ENCODE measurements at regions not wholly inside any gene's neighbourhood (a gene's known extent, or its start where the extent isn't known, plus 50 kb on each side); places are given as distances from the start of the nearest gene placed in this dataset.

GRCh38 chr5:58215364-58215763, 244.5 kb downstream of the PLK2 start:
- ChIA-PET POLR2A (no interaction called here), CTCF (no interaction called here)
- H3K4me3 ChIP-seq (ENCODE audit: low read depth, low read length), result no peak overlapping the region
- DNase-seq (ENCODE audit: low read depth, low spot score), result no peak
- no peak for TF ChIP-seq CTCF (IDR thresholded peaks at IDR 0.05; ENCODE audit: insufficient read depth, low read length, missing control alignments)

GRCh38 chr5:58211441-58211840, 248.4 kb downstream of the PLK2 start:
- ChIA-PET POLR2A (interaction anchor here (0.9 kb wide), 1 partner anchor 248 kb away, joined by 3 read pairs; no protein-coding TSS in a partner anchor), CTCF (no interaction called here)
- TF ChIP-seq CTCF (IDR thresholded peaks at IDR 0.05; ENCODE audit: insufficient read depth, low read length, missing control alignments), result no peak
- H3K4me3 ChIP-seq (ENCODE audit: low read depth, low read length), result no peak overlapping the region
- DNase-seq (ENCODE audit: low read depth, low spot score), result no peak

- no peak for DNase-seq (ENCODE audit: low read depth, low spot score)
- no peak for TF ChIP-seq CTCF (IDR thresholded peaks at IDR 0.05; ENCODE audit: insufficient read depth, low read length, missing control alignments)
- ChIA-PET CTCF (no interaction called here), POLR2A (no interaction called here)
- H3K4me3 ChIP-seq (ENCODE audit: low read depth, low read length), result no peak overlapping the region
Measured at GRCh38 chr5:58208674-58209073, 251.2 kb downstream of the PLK2 start.

GRCh38 chr5:58207076-58207475, 252.8 kb downstream of the PLK2 start:
- no peak for TF ChIP-seq CTCF (IDR thresholded peaks at IDR 0.05; ENCODE audit: insufficient read depth, low read length, missing control alignments)
- H3K4me3 ChIP-seq (ENCODE audit: low read depth, low read length), result no peak overlapping the region
- ChIA-PET POLR2A (no interaction called here), CTCF (interaction anchor here (1.3 kb wide), 1 partner anchor 909 kb away, joined by 3 read pairs; no protein-coding TSS in a partner anchor)
- DNase-seq (ENCODE audit: low read depth, low spot score), result no peak

- CTCF ChIA-PET, result no interaction called here
- TF ChIP-seq CTCF (IDR thresholded peaks at IDR 0.05; ENCODE audit: insufficient read depth, low read length, missing control alignments), result no peak
- POLR2A ChIA-PET, result no interaction called here
- no peak overlapping the region for H3K4me3 ChIP-seq (ENCODE audit: low read depth, low read length)
- no peak for DNase-seq (ENCODE audit: low read depth, low spot score)
Measured at GRCh38 chr5:58204966-58205365, 254.9 kb downstream of the PLK2 start.

- TF ChIP-seq CTCF (IDR thresholded peaks at IDR 0.05; ENCODE audit: insufficient read depth, low read length, missing control alignments), result no peak
- ChIA-PET CTCF (no interaction called here), POLR2A (no interaction called here)
- DNase-seq (ENCODE audit: low read depth, low spot score), result no peak
- no peak overlapping the region for H3K4me3 ChIP-seq (ENCODE audit: low read depth, low read length)
Measured at GRCh38 chr5:58202941-58203444, 256.9 kb downstream of the PLK2 start.

Data from AG04449 (cell line).